ENCODE measurements at regions not wholly inside any gene's neighbourhood (a gene's known extent, or its start where the extent isn't known, plus 50 kb on each side); places are given as distances from the start of the nearest gene placed in this dataset.

GRCh38 chr10:33093362-33093761 lies 135.3 kb upstream of the ITGB1 start:
- ATAC-seq (ENCODE audit: low read depth) = no peak

More at GRCh38 chr10:33093362-33093761, 135.3 kb upstream of the ITGB1 start:
- H3K9ac ChIP-seq (ENCODE audit: low read depth, low read length) = no peak overlapping the region
- no peak overlapping the region for H2AFZ ChIP-seq (replicated peaks; ENCODE audit: low read length, poor library complexity)
- H3K4me3 ChIP-seq (ENCODE audit: insufficient read depth, low read depth, low read length) = no peak overlapping the region
- no peak overlapping the region for H2AK5ac ChIP-seq (ENCODE audit: low read depth, low read length)
- no peak overlapping the region for H3K4ac ChIP-seq (ENCODE audit: low read depth, low read length)
- no peak for TF ChIP-seq CTCF (conservative IDR thresholded peaks at IDR 0.05; ENCODE audit: low read depth, low read length)
- TF ChIP-seq FOS (IDR thresholded peaks at IDR 0.05; ENCODE audit: low read depth, low read length) = no peak
- TF ChIP-seq POLR2A (IDR thresholded peaks at IDR 0.05; ENCODE audit: low read depth, low read length) = no peak
- TF ChIP-seq NFE2L2 (IDR thresholded peaks at IDR 0.05; ENCODE audit: low read depth, low read length) = no peak
- no peak for TF ChIP-seq MAFK (IDR thresholded peaks at IDR 0.05; ENCODE audit: low read depth, low read length)
- TF ChIP-seq SMC3 (IDR thresholded peaks at IDR 0.05; ENCODE audit: low read depth, low read length) = no peak
- TF ChIP-seq RCOR1 (IDR thresholded peaks at IDR 0.05; ENCODE audit: insufficient replicate concordance, low read length) = no peak
- TF ChIP-seq MAZ (IDR thresholded peaks at IDR 0.05; ENCODE audit: borderline replicate concordance, low read depth, low read length) = no peak
- TF ChIP-seq RFX5 (IDR thresholded peaks at IDR 0.05; ENCODE audit: low read depth, low read length) = no peak
- no peak for TF ChIP-seq USF2 (IDR thresholded peaks at IDR 0.05; ENCODE audit: low read depth, low read length)
- no peak for TF ChIP-seq BHLHE40 (IDR thresholded peaks at IDR 0.05; ENCODE audit: low read depth, low read length)
- TF ChIP-seq MXI1 (IDR thresholded peaks at IDR 0.05; ENCODE audit: borderline replicate concordance, low read depth, low read length) = no peak
- TF ChIP-seq RAD21 (IDR thresholded peaks at IDR 0.05; ENCODE audit: low read length) = no peak
- TF ChIP-seq CHD1 (IDR thresholded peaks at IDR 0.05; ENCODE audit: low read depth, low read length) = no peak
- no peak for TF ChIP-seq ELK1 (IDR thresholded peaks at IDR 0.05; ENCODE audit: borderline replicate concordance, low read depth, low read length)
- no peak for TF ChIP-seq CEBPB (IDR thresholded peaks at IDR 0.05; ENCODE audit: low read depth, low read length)
- H3K36me3 ChIP-seq (ENCODE audit: control insufficient read depth, insufficient read depth, low read length) = no peaks in the 10 kb centered on the region
- H2BK5ac ChIP-seq (ENCODE audit: low read depth, low read length, poor library complexity, severe bottlenecking) = no peak overlapping the region
- no peaks in the 10 kb centered on the region for H3K9me3 ChIP-seq (ENCODE audit: control insufficient read depth, insufficient read depth, low read length)
- H3K56ac ChIP-seq (ENCODE audit: extremely low read depth, insufficient read depth, low read length) = no peak overlapping the region
- no peaks in the 10 kb centered on the region for H3K9me1 ChIP-seq (ENCODE audit: insufficient read depth, low read length)
- H3K14ac ChIP-seq (replicated peaks; ENCODE audit: low read depth, low read length) = no peak overlapping the region
- CTCF ChIA-PET = no interaction called here
- no peak overlapping the region for H2BK20ac ChIP-seq (ENCODE audit: low read depth, low read length)
- no peak overlapping the region for H3K4me2 ChIP-seq (ENCODE audit: low read depth, low read length)
- H3K27me3 ChIP-seq (ENCODE audit: control insufficient read depth, insufficient read depth, low read length) = no peaks in the 10 kb centered on the region
- no peak overlapping the region for H4K8ac ChIP-seq (ENCODE audit: low read depth in 2 of 2, low read length in 2 of 2)
- H4K91ac ChIP-seq (ENCODE audit: insufficient read depth, low read depth, low read length) = no peak overlapping the region
- POLR2A ChIA-PET (ENCODE audit: unreplicated experiment) = no interaction called here
- BruUV-seq (replicated peaks) = no TSS peak
- H3K23ac ChIP-seq (ENCODE audit: low read depth, low read length) = no peak overlapping the region
- dilution Hi-C loops (cut with HindIII; ENCODE audit: low sequenced_read_pairs, unreplicated experiment) (no loop called here), intact Hi-C loops (cut with micrococcal nuclease) (no loop called here), in situ Hi-C loops (cut with MboI; ENCODE audit: low sequenced_read_pairs) (no loop called here)
- H3K4me1 ChIP-seq (ENCODE audit: control insufficient read depth, insufficient read depth, low read length) = no peaks in the 10 kb centered on the region
- H4K5ac ChIP-seq (ENCODE audit: low read depth, low read length) = no peak overlapping the region
- no CpG with 5 or more reads among the region's 3 CpGs for WGBS, 2 experiments (ENCODE audit: extremely low coverage in 2 of 2, insufficient read length in 1 of 2)
- H3K18ac ChIP-seq (ENCODE audit: low read depth, low read length) = no peak overlapping the region
- H2AK9ac ChIP-seq (replicated peaks; ENCODE audit: low read depth, low read length, poor library complexity) = no peak overlapping the region
- no peak for DNase-seq
- no peaks in the 10 kb centered on the region for H4K20me1 ChIP-seq (ENCODE audit: insufficient read depth, low read length)
- H3K27ac ChIP-seq (ENCODE audit: insufficient read depth, low read length) = no peak overlapping the region
- H3K79me1 ChIP-seq (ENCODE audit: low read depth in 1 of 2, low read length in 2 of 2) = no peaks in the 10 kb centered on the region
- no peak overlapping the region for H2BK15ac ChIP-seq (ENCODE audit: low read depth, low read length)
- no peak overlapping the region for H2BK120ac ChIP-seq (ENCODE audit: low read depth, low read length)
